GM18868 (cell line): ENCODE measurements at regions not wholly inside any gene's neighbourhood (a gene's known extent, or its start where the extent isn't known, plus 50 kb on each side); places are given as distances from the start of the nearest gene placed in this dataset.

Source experiments
- ATAC-seq: cut with Tn5 transposase; IDR thresholded peaks from one replicate; pipeline ENCODE4 v1.9.1; 2021; ENCODE audit warnings: mild to moderate bottlenecking, moderate library complexity; ENCODE audit not compliant: unreplicated experiment

GRCh38 chr11:11141065-11141464 is 212.0 kb downstream of the CSNK2A3 start:
- ATAC-seq, result no peak

DNA sequence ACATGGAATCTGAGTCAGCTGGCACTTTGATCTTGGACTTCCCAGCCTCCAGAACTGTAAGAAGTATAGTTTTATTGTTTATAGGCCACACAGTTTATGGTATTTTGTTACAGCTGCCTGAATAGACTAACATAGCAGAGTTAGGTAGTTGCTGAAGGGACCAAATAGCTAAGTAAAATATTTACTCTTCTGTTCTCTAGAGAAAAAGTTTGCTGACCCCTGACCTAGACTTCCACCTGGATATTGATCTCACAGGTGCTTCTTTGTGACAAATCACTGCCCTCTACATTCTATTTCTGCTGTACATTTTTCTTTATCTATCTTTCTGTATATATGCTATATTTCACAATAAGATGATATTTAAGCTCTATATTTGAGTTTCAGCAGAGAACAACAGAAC is 212.5 kb downstream of the CSNK2A3 start:
- ATAC-seq, result no peak

GRCh38 chr11:11137339-11137738 is 215.7 kb downstream of the CSNK2A3 start:
- no peak for ATAC-seq

DNA sequence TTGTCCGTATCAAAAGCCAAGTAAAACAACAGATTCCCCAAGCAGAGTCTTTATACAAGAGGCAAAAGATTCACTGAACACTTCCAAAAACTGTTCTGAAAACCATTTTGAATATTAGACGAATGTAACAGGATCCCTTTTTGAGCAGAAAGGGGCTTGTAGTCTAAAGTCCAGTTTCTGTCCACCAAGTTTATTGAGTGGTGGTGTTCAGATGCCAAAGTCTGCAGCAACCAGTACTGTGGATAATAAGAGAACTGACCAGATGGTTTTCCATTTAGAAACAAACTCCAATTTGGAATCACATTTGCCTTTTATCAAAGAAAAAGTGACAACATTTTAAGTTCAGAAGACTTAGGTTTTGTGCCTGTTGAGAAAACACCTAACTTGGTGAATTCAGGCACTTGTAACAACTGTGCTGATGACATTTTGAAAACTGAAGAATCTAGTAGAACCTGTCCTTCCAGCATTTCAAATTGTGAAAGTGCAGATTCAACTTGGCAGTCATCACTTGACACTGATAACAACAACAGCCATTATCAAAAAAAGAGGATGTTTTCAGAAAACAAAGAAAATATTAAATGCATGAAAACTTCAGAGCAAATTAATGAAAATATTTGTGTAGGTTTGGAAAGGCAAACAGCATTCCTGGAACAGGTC is 217.1 kb downstream of the CSNK2A3 start:
- ATAC-seq, result no peak

- ATAC-seq, result no peak
These were observed 223.9 kb downstream of the CSNK2A3 start for GRCh38 chr11:11129118-11129517.

DNA sequence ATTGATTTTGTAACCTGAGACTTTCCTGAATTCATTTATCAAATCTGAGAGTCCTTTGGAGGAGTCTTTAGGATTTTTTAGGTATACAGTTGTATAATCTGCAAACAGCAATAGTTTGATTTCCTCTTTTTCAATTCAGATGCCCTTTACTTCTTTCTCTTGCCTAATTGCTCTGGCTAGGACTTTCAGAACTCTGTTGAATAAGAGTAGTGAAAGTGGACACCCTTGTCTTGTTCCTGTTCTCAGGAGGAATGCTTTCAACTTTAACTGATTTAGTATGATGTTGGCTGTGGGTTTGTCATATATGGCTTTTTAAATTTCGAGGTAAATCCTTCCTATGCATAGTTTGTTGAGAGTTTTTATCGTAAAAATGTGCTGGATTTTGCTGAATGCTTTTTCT is 227.4 kb downstream of the CSNK2A3 start:
- peak; percentile 59 for ATAC-seq

GRCh38 chr11:11122749-11123148 is 230.3 kb downstream of the CSNK2A3 start:
- no peak for ATAC-seq

DNA sequence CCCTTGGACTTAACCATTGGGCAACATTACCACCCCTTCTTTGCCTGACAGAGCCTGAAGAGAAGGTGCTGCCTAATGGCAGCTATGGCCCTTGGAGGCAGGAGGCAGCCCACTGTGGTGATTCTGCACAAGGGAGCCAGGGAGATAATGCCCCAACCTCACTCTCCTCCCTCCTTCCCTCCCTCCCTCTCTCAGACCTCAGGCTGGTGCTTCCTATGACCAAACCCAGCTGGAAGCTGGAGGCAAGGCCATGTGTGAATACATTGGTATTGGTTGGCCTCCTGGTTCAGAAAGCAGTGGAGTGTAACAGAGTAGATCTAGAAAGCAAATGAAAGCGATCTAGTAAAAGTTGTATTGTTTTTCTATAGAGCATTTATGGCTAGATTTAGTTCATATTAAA is 233.1 kb downstream of the CSNK2A3 start:
- no peak for ATAC-seq

DNA sequence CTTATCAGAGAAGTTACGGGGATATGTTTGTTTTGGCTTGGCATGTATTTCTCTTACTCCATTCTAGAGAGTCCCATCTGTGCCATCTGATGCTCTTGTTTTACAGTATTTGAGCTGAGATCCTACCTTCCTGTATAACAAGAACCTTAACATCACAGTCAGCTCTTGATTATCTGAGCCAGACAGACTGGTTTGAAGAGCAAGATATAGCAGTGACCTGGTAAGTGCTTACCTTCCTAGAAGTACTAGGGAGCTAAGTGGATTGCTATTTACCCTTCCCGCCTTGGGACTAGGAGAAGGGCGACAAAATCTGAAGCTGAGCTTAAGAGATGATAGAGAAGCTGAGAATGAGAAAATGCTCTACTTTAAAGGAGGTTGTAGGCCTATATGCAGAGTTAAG is 235.3 kb downstream of the CSNK2A3 start:
- no peak for ATAC-seq

DNA sequence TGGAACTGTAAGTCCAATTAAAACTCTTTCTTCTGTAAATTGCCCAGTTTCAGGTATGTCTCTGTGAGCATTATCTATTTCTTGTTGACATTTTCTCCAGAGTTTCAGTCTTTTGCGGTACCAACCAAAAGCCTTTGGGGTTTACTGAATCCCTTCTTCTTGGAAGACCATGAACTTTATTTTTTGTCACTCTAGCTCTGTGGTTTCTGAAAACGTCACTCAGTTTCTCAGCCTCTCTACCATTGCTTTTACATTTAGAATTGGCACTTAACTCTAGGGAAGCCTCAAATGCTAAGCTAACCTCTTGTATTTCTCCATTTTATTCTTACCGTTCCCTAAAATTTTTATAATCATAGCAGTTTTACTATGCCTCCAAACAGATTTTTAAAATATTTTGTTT is 237.6 kb downstream of the CSNK2A3 start:
- ATAC-seq, result no peak

DNA sequence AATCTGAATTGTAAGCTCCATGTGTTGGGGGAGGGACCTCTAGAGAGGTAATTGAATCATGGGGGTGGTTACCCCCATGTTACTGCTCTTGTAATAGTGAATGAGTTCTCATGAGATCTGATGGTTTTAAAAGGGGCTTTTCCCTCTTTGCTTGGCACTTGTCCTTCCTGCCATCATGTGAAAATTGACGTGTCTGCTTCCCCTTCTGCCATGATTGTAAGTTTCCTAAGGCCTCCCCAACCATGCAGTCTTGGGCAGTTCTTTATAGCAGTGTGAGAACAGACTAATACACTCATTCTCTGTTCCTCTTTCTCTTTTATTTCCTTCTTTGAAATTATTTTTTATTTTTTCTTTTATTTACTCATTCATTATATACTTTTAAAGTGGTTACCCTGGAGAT is 239.4 kb downstream of the CSNK2A3 start:
- peak; percentile 68 for ATAC-seq

GRCh38 chr11:11108026-11108425 is 245.0 kb downstream of the CSNK2A3 start:
- ATAC-seq, result no peak

DNA sequence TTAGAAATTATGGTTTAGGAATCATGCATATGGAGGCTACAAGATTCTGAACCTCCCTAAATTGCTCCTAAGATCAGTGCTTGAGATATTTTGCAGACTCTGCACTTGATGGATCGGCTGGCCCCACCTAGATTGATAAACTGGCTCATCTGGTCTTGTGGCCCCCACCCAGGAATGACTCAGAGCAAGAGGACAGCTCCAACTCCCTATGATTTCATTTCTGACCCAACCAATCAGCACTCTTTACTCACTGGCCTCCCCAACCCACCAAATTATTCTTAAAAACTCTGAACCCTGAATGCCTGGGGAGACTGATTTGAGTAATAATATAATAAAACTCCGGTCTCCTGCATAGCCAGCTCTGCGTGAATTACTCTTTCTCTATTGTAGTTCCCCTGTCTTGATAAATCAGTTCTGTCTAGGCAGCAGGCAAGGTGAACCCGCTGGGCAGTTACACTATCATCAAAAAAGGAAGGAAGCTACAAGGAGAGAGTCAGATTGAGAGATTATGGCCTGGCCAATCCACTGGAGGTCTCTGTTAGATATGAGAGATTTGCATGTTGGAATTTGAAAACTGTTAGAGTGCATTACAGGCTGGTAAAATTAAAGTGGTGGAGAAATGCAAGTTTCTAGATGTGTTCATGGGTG is 245.8 kb downstream of the CSNK2A3 start:
- ATAC-seq, result no peak

DNA sequence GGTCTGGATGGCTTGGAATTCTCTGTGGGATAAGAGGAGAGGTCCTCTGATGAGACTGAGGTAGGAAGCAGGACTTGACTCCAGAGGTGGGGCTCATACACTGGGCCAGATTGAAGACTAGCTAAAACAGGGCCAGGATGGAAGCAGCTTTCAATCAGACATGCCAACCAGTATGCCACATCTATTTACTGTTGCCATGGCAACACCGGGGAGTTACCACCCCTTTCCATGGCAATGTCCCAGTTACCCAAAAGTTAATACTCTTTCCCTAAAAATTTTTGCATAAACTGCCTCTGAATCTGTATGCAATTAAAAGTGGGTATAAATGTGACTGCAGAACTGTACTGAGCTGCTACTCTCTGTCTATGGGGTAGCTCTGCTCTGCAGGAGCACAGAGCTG is 247.5 kb upstream of the ZBED5 start:
- no peak for ATAC-seq

GRCh38 chr11:11095831-11096723 is 238.2 kb upstream of the ZBED5 start:
- no peak for ATAC-seq

- no peak for ATAC-seq
These were observed 232.6 kb upstream of the ZBED5 start for GRCh38 chr11:11090495-11090894.

- ATAC-seq, result no peak
These were observed 232.0 kb upstream of the ZBED5 start for GRCh38 chr11:11089805-11090204.

DNA sequence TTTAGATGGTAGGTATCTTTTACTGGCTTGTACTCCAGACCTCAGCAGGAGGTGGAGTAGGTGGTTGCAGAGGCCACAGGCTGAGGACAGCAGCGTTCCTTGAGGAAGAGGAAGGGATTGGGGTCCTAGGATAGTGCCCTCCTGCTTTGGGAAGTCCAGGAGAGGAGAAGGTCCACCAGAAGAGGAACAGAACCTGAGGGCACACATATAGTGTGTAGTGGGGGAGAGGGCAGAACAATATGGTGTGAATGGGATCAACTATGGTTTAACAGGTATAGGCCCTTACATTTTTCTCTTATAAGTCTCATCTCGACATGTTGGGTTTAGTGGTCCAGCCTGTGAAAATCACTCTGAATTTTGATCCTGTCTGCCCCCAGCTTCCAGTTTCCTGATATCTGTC is 229.1 kb upstream of the ZBED5 start:
- no peak for ATAC-seq

DNA sequence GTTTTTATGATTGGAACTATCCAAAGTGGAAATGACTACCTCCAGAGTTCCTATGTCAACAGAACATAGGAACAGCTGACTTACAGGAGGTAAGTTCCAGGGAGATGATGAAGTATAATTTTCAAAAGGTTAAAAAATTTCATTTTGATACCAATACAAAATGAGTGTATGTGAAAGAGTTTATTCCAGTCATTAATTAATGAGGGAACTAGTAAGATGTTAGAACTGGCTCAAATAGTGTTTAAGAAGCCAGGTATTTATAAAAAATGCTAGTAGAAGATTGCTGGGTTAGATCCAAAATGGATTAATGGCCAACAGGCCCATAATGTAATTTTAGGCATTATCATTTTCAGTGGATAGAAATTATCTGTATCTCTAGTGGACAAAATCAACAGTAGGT is 227.7 kb upstream of the ZBED5 start:
- ATAC-seq, result no peak

- no peak for ATAC-seq
These were observed 226.5 kb upstream of the ZBED5 start for GRCh38 chr11:11084337-11084736.

GRCh38 chr11:11083441-11083840 is 225.6 kb upstream of the ZBED5 start:
- ATAC-seq, result no peak

DNA sequence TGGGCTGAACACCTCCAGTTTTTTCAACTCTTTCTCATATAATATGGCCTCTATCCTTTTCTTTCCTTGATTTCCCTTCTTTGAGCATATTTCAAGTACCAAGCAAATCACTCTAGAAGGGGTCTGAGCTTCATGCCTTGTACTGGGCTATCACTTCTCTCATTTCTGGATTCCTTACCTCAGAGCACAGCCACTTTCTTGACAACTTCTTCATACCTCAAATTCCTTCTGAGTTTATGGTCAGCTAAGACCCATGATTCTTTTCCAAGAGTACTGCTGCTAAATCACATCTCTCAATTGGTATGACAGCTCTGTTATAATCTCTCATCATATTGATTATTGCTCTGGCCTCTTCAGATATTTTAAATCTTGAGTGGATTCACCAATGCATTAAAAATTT is 224.8 kb upstream of the ZBED5 start:
- no peak for ATAC-seq
